ENCODE measurements at regions not wholly inside any gene's neighbourhood (a gene's known extent, or its start where the extent isn't known, plus 50 kb on each side); places are given as distances from the start of the nearest gene placed in this dataset.

DNA sequence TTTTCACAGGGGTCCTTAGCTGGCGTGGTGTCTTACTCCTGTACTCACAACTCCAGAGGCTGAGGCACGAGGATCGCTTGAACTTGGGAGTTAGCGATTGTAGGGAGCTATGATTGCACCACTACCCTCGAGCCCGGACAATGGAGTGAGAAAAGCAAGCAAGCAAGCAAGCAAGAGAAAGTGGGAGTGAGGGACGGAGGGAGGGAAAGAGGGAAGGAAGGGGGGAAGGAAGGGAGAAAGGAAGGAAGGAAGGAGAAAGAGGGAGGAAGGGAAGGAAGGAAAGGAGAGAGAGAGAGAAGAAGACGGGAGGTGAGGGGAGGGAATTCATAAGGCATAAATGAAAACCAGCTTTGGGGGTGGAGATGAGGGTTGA, 120.5 kb downstream of the TRIM27 start:
- Histone ChIP-seq H3K4me1 (no peaks in the 10 kb centered on the region), H3K27me3 (ENCODE audit: insufficient read depth in 3 of 3, low read length in 2 of 3) (peaks cover 7 to 62% (median 13%) of the 10 kb centered on the region in 3 donors), H3K27ac (no peak overlapping the region), H3K36me3 (ENCODE audit: insufficient read depth in 1 of 2, low read depth in 1 of 2) (no peaks in the 10 kb centered on the region), H3K4me3 (no peak overlapping the region), H3K9me3 (no peaks in the 10 kb centered on the region)
- 1 to 6% (median 5%) methylated on average over 8 of the region's 8 CpGs for WGBS, 3 donors
- no peak for TF ChIP-seq CTCF (IDR thresholded peaks at IDR 0.05)
- ATAC-seq (no peak), DNase-seq (no peak)
- intact Hi-C loops (cut with DNase I), result no loop called here

DNA sequence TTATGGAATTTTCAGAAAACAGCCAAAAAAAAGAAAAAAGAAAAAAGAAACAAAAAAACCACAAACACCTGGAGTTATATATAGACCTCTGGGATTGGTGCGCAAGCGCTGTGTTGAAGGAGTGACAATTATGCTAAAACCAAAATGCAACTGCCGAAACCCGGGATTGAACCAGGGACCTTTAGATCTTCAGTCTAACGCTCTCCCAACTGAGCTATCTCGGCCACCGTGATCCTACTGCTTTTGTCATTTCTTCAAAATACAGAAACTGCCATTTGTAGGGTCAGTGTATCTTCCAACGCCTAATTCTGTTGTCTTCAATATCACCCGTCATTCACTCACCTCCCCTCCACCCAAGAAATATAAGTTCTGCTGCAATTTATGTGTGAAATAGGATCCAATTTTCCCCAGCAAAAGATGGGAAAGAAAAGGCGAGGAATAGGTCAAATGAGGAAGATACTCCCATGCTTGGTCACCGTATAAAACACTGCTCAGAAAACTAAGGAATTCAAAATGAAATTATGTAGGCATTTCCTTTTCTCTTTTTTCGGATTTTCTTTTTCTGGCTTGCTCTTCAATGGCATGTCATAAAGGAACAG, 116.0 kb downstream of the TRIM27 start:
- no peak for TF ChIP-seq CTCF (IDR thresholded peaks at IDR 0.05)
- no peaks in the 10 kb centered on the region for H3K4me1 ChIP-seq
- intact Hi-C loops (cut with DNase I), result no loop called here
- ATAC-seq (no peak), DNase-seq (no peak)
- H3K27ac ChIP-seq, result no peak overlapping the region
- H3K27me3 ChIP-seq (ENCODE audit: insufficient read depth in 3 of 3, low read length in 2 of 3), result peaks cover 9 to 77% (median 12%) of the 10 kb centered on the region in 3 donors
- H3K9me3 ChIP-seq, result no peaks in the 10 kb centered on the region
- H3K36me3 ChIP-seq (ENCODE audit: insufficient read depth in 1 of 2, low read depth in 1 of 2), result no peaks in the 10 kb centered on the region
- H3K4me3 ChIP-seq, result no peak overlapping the region
- 6% methylated on average over 12 of the region's 12 CpGs for WGBS, 3 donors

DNA sequence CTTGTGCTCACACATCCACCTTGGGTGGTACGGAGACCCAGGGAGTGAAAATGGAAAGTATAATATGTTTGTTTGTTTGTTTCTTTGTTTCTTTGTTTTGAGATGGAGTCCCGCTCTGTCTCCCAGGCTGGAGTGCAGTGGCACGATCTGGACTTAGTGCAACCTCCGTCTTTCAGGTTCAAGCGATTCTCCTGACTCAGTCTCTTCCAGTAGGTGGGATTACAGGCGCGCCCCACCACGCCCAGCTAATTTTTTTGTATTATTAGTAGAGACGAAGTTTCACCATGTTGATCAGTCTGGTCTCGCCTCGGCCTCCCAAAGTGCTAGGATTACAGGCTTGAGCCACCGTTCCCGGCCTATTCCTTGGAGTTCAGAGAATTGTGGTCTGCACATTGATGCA, 115.4 kb downstream of the TRIM27 start:
- H3K27ac ChIP-seq, result no peak overlapping the region
- DNase-seq (no peak), ATAC-seq (no peak)
- H3K27me3 ChIP-seq (ENCODE audit: insufficient read depth in 3 of 3, low read length in 2 of 3), result peaks cover 7 to 83% (median 7%) of the 10 kb centered on the region in 3 donors
- intact Hi-C loops (cut with DNase I), result no loop called here
- TF ChIP-seq CTCF (IDR thresholded peaks at IDR 0.05), result no peak
- WGBS, 3 donors, result 9 to 15% (median 11%) methylated on average over 13 of the region's 13 CpGs
- no peak overlapping the region for H3K4me3 ChIP-seq
- no peaks in the 10 kb centered on the region for H3K4me1 ChIP-seq
- no peaks in the 10 kb centered on the region for H3K36me3 ChIP-seq (ENCODE audit: insufficient read depth in 1 of 2, low read depth in 1 of 2)
- H3K9me3 ChIP-seq, result no peaks in the 10 kb centered on the region

DNA sequence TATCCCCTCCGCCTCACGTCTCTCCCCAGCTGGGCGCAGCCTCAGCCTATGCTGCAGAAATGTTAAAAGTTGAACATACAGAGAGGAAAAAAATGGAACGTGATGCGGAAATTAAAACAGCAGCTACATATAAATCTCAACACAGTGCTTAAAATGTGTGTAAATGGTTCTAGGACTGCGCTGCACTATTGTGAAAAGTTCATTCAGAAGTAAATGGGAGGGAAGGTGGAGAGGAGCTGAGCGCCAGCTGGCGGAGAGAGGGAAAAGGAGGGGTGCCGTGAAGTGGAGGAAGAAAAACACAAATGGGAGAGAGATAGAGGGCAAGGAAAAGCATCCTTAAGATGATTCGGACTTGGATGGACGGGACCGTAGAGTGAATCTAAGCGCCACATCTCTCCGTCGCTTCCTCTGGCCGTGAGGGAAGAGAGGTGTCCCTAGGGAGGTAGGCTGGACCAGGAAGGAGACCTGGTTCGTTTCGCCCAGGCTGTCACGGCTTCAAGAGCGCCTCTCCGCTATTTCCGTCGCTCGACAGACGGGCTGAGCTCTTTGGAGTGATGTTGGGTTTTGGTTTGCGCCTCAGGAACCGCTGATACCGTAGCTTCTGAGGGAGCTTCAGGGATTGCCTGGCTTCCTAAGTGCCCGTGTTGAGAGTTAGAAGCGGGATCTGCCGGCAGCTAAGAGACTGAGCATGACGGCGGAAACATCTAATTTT, 113.7 kb downstream of the TRIM27 start:
- no peaks in the 10 kb centered on the region for H3K36me3 ChIP-seq (ENCODE audit: insufficient read depth in 1 of 2, low read depth in 1 of 2)
- no peak for TF ChIP-seq CTCF (IDR thresholded peaks at IDR 0.05)
- intact Hi-C loops (cut with DNase I), result no loop called here
- H3K27ac ChIP-seq, result no peak overlapping the region
- DNase-seq (no peak), ATAC-seq (no peak)
- H3K4me1 ChIP-seq, result no peaks in the 10 kb centered on the region
- 2 to 4% (median 3%) methylated on average over 33 of the region's 33 CpGs for whole genome bisulfite sequencing, 3 donors
- peaks cover 3 to 86% (median 11%) of the 10 kb centered on the region in 3 donors for H3K27me3 ChIP-seq (ENCODE audit: insufficient read depth in 3 of 3, low read length in 2 of 3)
- H3K9me3 ChIP-seq, result no peaks in the 10 kb centered on the region
- no peak overlapping the region for H3K4me3 ChIP-seq

Data from psoas muscle (tissue), 7 donors.